GM23338 (cell line): ENCODE measurements at regions not wholly inside any gene's neighbourhood (a gene's known extent, or its start where the extent isn't known, plus 50 kb on each side); places are given as distances from the start of the nearest gene placed in this dataset.

Experiments used
- ATAC-seq: fragments of 200-7000 bp; cut with Tn5 transposase; 3 replicates; pipeline ENCODE4 v1.9.1; 2020
- DNase-seq: peaks from one replicate; pipeline ENCODE4 v3.0.0-alpha.2; 2015; ENCODE audit warnings: low spot score
- H2AFZ ChIP-seq: fragments of 200-600 bp; sonication (generic); 2 replicates; pipeline ENCODE4 v1.8.0; 2016; ENCODE audit warnings: antibody characterized with exemption, mild to moderate bottlenecking, moderate library complexity
- H3F3A ChIP-seq: fragments of 200-600 bp; sonication (generic); replicated peaks from 2 replicates; pipeline ENCODE4 v1.8.0; 2017; ENCODE audit warnings: antibody characterized with exemption, mixed run types, low read depth
- H3K27ac ChIP-seq: fragments of 200-600 bp; sonication (generic); 2 replicates; pipeline ENCODE4 v1.6.1; 2016; ENCODE audit warnings: low read depth
- H3K27me3 ChIP-seq: fragments of 200-600 bp; sonication (generic); 2 replicates; pipeline ENCODE4 v1.8.0; 2016; ENCODE audit warnings: mild to moderate bottlenecking, mixed run types, moderate library complexity; ENCODE audit not compliant: insufficient read depth
- H3K36me3 ChIP-seq: fragments of 200-600 bp; sonication (generic); 2 replicates; pipeline ENCODE4 v1.8.0; 2016; ENCODE audit warnings: mild to moderate bottlenecking; ENCODE audit not compliant: insufficient read depth
- H3K4me1 ChIP-seq: fragments of 200-600 bp; sonication (generic); 2 replicates; pipeline ENCODE4 v1.8.0; 2016; ENCODE audit warnings: mild to moderate bottlenecking, moderate library complexity; ENCODE audit not compliant: insufficient read depth
- H3K4me2 ChIP-seq: fragments of 200-600 bp; sonication (generic); 2 replicates; pipeline ENCODE4 v1.7.1; 2017; ENCODE audit warnings: mixed run types
- H3K4me3 ChIP-seq: fragments of 200-600 bp; sonication (generic); 2 replicates; pipeline ENCODE4 v1.6.1; 2016; ENCODE audit warnings: mixed run types
- H3K79me2 ChIP-seq: fragments of 200-600 bp; sonication (generic); replicated peaks from 2 replicates; pipeline ENCODE4 v1.8.0; 2017; ENCODE audit warnings: mild to moderate bottlenecking; ENCODE audit not compliant: insufficient read depth
- H3K9me2 ChIP-seq: fragments of 200-600 bp; sonication (generic); 2 replicates; pipeline ENCODE4 v1.8.0; 2017; ENCODE audit not compliant: insufficient read depth
- H4K20me1 ChIP-seq: fragments of 200-600 bp; sonication (generic); replicated peaks from 2 replicates; pipeline ENCODE4 v1.8.0; 2017; ENCODE audit warnings: mild to moderate bottlenecking; ENCODE audit not compliant: insufficient read depth
- H3K27ac Mint-ChIP-seq: 2 replicates; pipeline ENCODE4 v1.8.0; 2020; ENCODE audit warnings: inconsistent platforms, mild to moderate bottlenecking, moderate library complexity, mixed read lengths
- H3K27me3 Mint-ChIP-seq: 3 replicates; pipeline ENCODE4 v1.8.0; 2022; ENCODE audit warnings: low read depth, mild to moderate bottlenecking, moderate library complexity, mixed read lengths, inconsistent platforms; ENCODE audit not compliant: insufficient read depth, poor library complexity
- H3K36me3 Mint-ChIP-seq: 3 replicates; pipeline ENCODE4 v1.8.0; 2021; ENCODE audit warnings: low read depth, mild to moderate bottlenecking, inconsistent platforms, moderate library complexity, mixed read lengths
- H3K4me1 Mint-ChIP-seq: 3 replicates; pipeline ENCODE4 v1.8.0; 2020; ENCODE audit warnings: mild to moderate bottlenecking, inconsistent platforms, mixed read lengths
- H3K4me3 Mint-ChIP-seq: 3 replicates; pipeline ENCODE4 v1.8.0; 2021; ENCODE audit warnings: moderate library complexity, mild to moderate bottlenecking, inconsistent platforms, mixed read lengths
- H3K9me3 Mint-ChIP-seq: 3 replicates; pipeline ENCODE4 v1.8.0; 2020; ENCODE audit warnings: moderate library complexity, mild to moderate bottlenecking, inconsistent platforms, mixed read lengths
- CREB1 ChIP-seq: fragments of 250-450 bp; sonication (Bioruptor Pico); IDR thresholded peaks from 2 replicates; pipeline ENCODE4 v1.5.0; 2020; ENCODE audit warnings: low read depth, mild to moderate bottlenecking, moderate library complexity
- CTCF ChIP-seq, 2 experiments: fragments of 200-600 bp in 1 of 2; sonication (generic) in 1 of 2; conservative IDR thresholded peaks; 2 replicates each; pipeline versions ENCODE4 v1.5.1 to v1.6.1; 2016 to 2017; ENCODE audit warnings: antibody characterized with exemption in 2 of 2, low read depth in 2 of 2, mild to moderate bottlenecking in 2 of 2, moderate library complexity in 1 of 2
- EZH2 ChIP-seq: fragments of 200-600 bp; sonication (generic); IDR thresholded peaks from one replicate; pipeline ENCODE4 v1.8.0; 2017; ENCODE audit warnings: antibody characterized with exemption, mild to moderate bottlenecking, low read depth; ENCODE audit not compliant: unreplicated experiment
- EZH2phosphoT487 ChIP-seq: fragments of 200-600 bp; sonication (generic); IDR thresholded peaks from one replicate; pipeline ENCODE4 v1.8.1; 2018; ENCODE audit warnings: antibody characterized with exemption; ENCODE audit not compliant: unreplicated experiment
- JUNB ChIP-seq: IDR thresholded peaks from one replicate; pipeline ENCODE4 v1.6.1; 2016; ENCODE audit warnings: antibody characterized with exemption; ENCODE audit not compliant: unreplicated experiment
- NANOG ChIP-seq: IDR thresholded peaks from 2 replicates; pipeline ENCODE4 v1.6.1; 2016; ENCODE audit warnings: antibody characterized with exemption, borderline replicate concordance
- POLR2AphosphoS5 ChIP-seq: IDR thresholded peaks from 2 replicates; pipeline ENCODE4 v1.6.1; 2016; ENCODE audit warnings: antibody characterized with exemption, low read depth
- STAT1 ChIP-seq: IDR thresholded peaks from one replicate; pipeline ENCODE4 v1.6.1; 2016; ENCODE audit warnings: antibody characterized with exemption; ENCODE audit not compliant: unreplicated experiment
- ZNF114 ChIP-seq: fragments of 250-450 bp; sonication (Bioruptor Pico); IDR thresholded peaks from 2 replicates; pipeline ENCODE4 v1.5.0; 2020; ENCODE audit warnings: mild to moderate bottlenecking, moderate library complexity
- ZNF331 ChIP-seq: fragments of 250-450 bp; sonication (Bioruptor Pico); IDR thresholded peaks from 2 replicates; pipeline ENCODE4 v1.5.0; 2020; ENCODE audit warnings: low read depth, mild to moderate bottlenecking, moderate library complexity
- ZNF462 ChIP-seq: fragments of 250-450 bp; sonication (Bioruptor Pico); IDR thresholded peaks from 2 replicates; pipeline ENCODE4 v1.5.0; 2020; ENCODE audit warnings: mild to moderate bottlenecking, moderate library complexity
- TF ChIP-seq, protein P1 (sequence below): IDR thresholded peaks from 2 replicates; pipeline ENCODE4 v1.6.1; 2016; ENCODE audit warnings: antibody characterized with exemption

DNA sequence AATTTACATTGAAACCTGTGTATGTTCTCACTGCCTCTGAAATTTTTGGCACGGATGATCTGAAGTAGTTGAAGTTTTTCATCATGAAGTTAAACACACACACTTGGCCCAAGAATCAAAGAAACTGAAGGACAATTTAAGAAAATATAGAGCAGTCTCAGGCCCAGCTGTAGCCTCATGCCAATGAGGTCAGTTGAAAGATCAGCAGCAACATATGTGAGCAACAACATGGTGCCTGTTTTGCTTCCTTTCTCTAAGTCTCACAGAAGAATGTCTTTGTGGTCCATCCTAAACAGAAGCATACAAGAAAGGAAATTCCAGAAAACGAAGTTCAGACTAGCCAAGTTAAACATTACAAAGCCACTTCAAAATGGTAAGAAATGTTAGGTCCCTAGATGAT is 1737.2 kb downstream of the MAT2B start:
- 0 out of 2 replicates have a peak, but pooled peaks cover 3% of the 10 kb centered on the region for H3K36me3 ChIP-seq
- H3K27ac Mint-ChIP-seq: no peak overlapping the region
- no peaks in the 10 kb centered on the region for H3K4me1 Mint-ChIP-seq
- H3K79me2 ChIP-seq: no peaks in the 10 kb centered on the region
- H3K9me2 ChIP-seq: peaks cover 14% of the 10 kb centered on the region
- no peak overlapping the region for H3K4me3 Mint-ChIP-seq
- no peak overlapping the region for H3K27ac ChIP-seq
- no peak overlapping the region for H3K4me2 ChIP-seq
- H3K27me3 ChIP-seq: no peaks in the 10 kb centered on the region
- H2AFZ ChIP-seq: no peak overlapping the region
- H3K4me3 ChIP-seq: no peak overlapping the region
- H4K20me1 ChIP-seq: no peaks in the 10 kb centered on the region
- H3K27me3 Mint-ChIP-seq: no peaks in the 10 kb centered on the region
- no peaks in the 10 kb centered on the region for H3K4me1 ChIP-seq
- DNase-seq (no peak), ATAC-seq (no peak)
- TF ChIP-seq ZNF114 (no peak), ZNF331 (CRISPR knock-in tag) (no peak), NANOG (no peak), POLR2AphosphoS5 (no peak), EZH2phosphoT487 (no peak), STAT1 (no peak), JUNB (no peak), CREB1 (CRISPR knock-in tag) (no peak), ZNF462 (CRISPR knock-in tag) (no peak), EZH2 (no peak), CTCF (conservative IDR thresholded peaks at IDR 0.05; ENCODE audit: low read depth in 2 of 2) (no peak)
- TF ChIP-seq, protein P1, sequence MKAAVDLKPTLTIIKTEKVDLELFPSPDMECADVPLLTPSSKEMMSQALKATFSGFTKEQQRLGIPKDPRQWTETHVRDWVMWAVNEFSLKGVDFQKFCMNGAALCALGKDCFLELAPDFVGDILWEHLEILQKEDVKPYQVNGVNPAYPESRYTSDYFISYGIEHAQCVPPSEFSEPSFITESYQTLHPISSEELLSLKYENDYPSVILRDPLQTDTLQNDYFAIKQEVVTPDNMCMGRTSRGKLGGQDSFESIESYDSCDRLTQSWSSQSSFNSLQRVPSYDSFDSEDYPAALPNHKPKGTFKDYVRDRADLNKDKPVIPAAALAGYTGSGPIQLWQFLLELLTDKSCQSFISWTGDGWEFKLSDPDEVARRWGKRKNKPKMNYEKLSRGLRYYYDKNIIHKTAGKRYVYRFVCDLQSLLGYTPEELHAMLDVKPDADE: no peak
- H3K9me3 Mint-ChIP-seq: no peaks in the 10 kb centered on the region; the same call in 2 of the 3 replicates
- no peaks in the 10 kb centered on the region for H3F3A ChIP-seq
- H3K36me3 Mint-ChIP-seq: peaks cover 4% of the 10 kb centered on the region; the same call in 1 of the 3 replicates
